PC-9 (cell line): ENCODE measurements at regions not wholly inside any gene's neighbourhood (a gene's known extent, or its start where the extent isn't known, plus 50 kb on each side); places are given as distances from the start of the nearest gene placed in this dataset.

Experiments
- EZH2 ChIP-seq: fragments of 200-600 bp; sonication (generic); IDR thresholded peaks from 2 replicates; pipeline ENCODE4 v1.8.0; 2017; ENCODE audit warnings: antibody characterized with exemption, low read depth
- TF ChIP-seq, protein P1 (sequence below): fragments of 200-600 bp; sonication (generic); conservative IDR thresholded peaks from 2 replicates; pipeline ENCODE4 v1.6.1; 2017; ENCODE audit warnings: mixed run types, antibody characterized with exemption, mild to moderate bottlenecking, moderate library complexity

- TF ChIP-seq, protein P1, sequence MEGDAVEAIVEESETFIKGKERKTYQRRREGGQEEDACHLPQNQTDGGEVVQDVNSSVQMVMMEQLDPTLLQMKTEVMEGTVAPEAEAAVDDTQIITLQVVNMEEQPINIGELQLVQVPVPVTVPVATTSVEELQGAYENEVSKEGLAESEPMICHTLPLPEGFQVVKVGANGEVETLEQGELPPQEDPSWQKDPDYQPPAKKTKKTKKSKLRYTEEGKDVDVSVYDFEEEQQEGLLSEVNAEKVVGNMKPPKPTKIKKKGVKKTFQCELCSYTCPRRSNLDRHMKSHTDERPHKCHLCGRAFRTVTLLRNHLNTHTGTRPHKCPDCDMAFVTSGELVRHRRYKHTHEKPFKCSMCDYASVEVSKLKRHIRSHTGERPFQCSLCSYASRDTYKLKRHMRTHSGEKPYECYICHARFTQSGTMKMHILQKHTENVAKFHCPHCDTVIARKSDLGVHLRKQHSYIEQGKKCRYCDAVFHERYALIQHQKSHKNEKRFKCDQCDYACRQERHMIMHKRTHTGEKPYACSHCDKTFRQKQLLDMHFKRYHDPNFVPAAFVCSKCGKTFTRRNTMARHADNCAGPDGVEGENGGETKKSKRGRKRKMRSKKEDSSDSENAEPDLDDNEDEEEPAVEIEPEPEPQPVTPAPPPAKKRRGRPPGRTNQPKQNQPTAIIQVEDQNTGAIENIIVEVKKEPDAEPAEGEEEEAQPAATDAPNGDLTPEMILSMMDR = no peak
- TF ChIP-seq EZH2 = no peak
Measured at GRCh38 chr3:157566596-157566995, 63.4 kb upstream of the VEPH1 start.
